Anterior cingulate cortex (tissue), 58 donors: ENCODE measurements at regions not wholly inside any gene's neighbourhood (a gene's known extent, or its start where the extent isn't known, plus 50 kb on each side); places are given as distances from the start of the nearest gene placed in this dataset.
"Not testable (repeated sequence)": the region's sequence is repeated elsewhere in the genome, so short reads cannot be mapped to it uniquely, and the experiment has no call there.

Experiments
- DNase-seq, 58 donors: peaks; one replicate each; lab custom pipeline; 2025; lab: John Stamatoyannopoulos, UW

GRCh38 chr7:43041724-43042123 lies 70.7 kb upstream of the HECW1 start:
- DNase-seq, result no peak

GRCh38 chr7:43042302-43042701 lies 70.1 kb upstream of the HECW1 start:
- DNase-seq, result no peak

DNA sequence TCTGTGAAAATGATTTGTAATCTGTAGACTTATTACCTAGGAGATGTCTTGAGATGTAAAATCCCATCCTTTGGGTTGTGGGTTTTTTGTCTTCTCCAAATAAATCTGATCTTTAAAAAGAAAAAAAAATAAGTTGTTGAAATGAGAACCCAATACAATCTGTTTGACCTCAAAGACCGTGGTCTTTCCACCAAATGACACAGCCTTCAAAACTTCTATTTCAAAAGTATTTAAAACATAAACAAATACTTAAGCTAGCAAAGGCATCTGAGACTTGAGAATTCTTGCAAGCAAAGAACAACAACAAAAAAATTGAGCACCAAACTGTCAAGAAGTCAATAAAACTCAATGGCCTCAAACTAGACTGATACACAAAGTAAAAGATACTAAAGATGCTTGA lies 67.9 kb upstream of the HECW1 start:
- DNase-seq, result no peak

GRCh38 chr7:43054052-43054722 lies 58.3 kb upstream of the HECW1 start:
- DNase-seq, result no peak

GRCh38 chr7:43057141-43057540 lies 55.3 kb upstream of the HECW1 start:
- DNase-seq, result no peak

DNA sequence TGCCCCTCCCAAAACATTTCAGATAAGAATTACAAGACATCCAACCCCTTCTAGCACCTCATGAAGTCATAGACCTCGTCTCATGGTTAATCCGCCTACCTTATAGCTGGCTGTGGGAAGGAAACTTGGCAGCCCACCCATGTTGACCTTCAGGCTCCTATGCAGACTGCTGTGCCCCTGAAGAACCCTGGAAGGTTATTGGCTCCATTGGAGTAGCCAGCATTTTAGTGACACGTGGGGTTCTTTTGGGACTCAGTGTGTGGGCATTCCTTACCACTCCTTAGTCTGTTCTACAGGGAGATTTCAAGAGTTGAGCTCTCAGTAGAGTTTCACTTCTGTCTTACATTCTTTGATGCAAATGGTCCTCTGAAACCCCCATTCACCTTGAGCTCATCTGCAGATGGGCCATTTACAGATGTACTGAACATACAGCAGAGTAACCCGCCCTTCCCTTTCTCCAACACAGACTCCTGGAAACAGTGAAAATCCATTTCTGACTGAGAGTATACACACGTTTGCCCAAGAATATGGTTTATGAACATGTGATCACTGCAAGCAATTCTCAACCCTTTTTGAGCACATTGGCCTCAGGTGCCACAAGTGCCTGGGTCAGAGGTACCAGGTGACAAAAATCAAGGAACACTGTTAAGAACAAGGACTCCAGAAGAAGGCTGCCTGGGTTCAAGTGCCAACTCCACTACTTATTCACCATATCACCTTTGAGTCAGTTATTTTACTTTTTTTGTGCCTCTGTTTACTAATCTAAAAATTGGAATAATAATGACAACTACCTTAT lies 54.0 kb upstream of the HECW1 start:
- no peak for DNase-seq

GRCh38 chr7:43059067-43059600 lies 53.3 kb upstream of the HECW1 start:
- DNase-seq, result not testable (repeated sequence)
